Prostate gland (tissue), 2 donors: ENCODE measurements at regions not wholly inside any gene's neighbourhood (a gene's known extent, or its start where the extent isn't known, plus 50 kb on each side); places are given as distances from the start of the nearest gene placed in this dataset.

Source experiments
- DNase-seq: peaks from one replicate; pipeline ENCODE4 v3.0.0-alpha.2; 2019; ENCODE audit warnings: low spot score
- H3K27ac ChIP-seq, 2 donors: fragments of 200-600 bp; sonication (generic); 2 replicates each; pipeline ENCODE4 v1.5.1; 2017 to 2019
- H3K27me3 ChIP-seq: fragments of 200-600 bp; sonication (generic); replicated peaks from 2 replicates; pipeline ENCODE4 v1.5.1; 2019; ENCODE audit not compliant: insufficient read depth
- H3K36me3 ChIP-seq, 2 donors: fragments of 200-600 bp; sonication (generic); 1 replicate in 1 of 2; 2 replicates in 1 of 2; pipeline versions ENCODE4 v1.5.1 to v1.8.1; 2017 to 2019
- H3K4me1 ChIP-seq: fragments of 200-600 bp; sonication (generic); replicated peaks from 2 replicates; pipeline ENCODE4 v1.5.1; 2019
- H3K4me3 ChIP-seq, 2 donors: fragments of 200-600 bp; sonication (generic); 2 replicates each; pipeline ENCODE4 v1.5.1; 2017 to 2019
- H3K9me3 ChIP-seq: fragments of 200-600 bp; sonication (generic); 2 replicates; pipeline ENCODE4 v1.5.1; 2017
- CTCF ChIP-seq, 4 experiments: fragments of 200-600 bp in 2 of 4; fragments of 450-650 bp in 2 of 4; sonication (generic) in 2 of 4; IDR thresholded peaks; 1 replicate in 3 of 4; 2 replicates in 1 of 4; pipeline ENCODE4 v1.5.1; 2016 to 2019; ENCODE audit warnings: antibody characterized with exemption in 4 of 4, mild to moderate bottlenecking in 2 of 4, moderate library complexity in 2 of 4
- POLR2A ChIP-seq: fragments of 450-650 bp; IDR thresholded peaks from one replicate; pipeline ENCODE4 v1.6.1; 2016; ENCODE audit warnings: antibody characterized with exemption, mild to moderate bottlenecking
- POLR2AphosphoS5 ChIP-seq: sonication (generic); formaldehyde crosslinking; IDR thresholded peaks from one replicate; pipeline ENCODE4 v1.6.1; 2017; ENCODE audit warnings: antibody characterized with exemption
- WGBS: methylation state at CpG from one replicate; pipeline ENCODE4 v1.1.5; 2018; 5-methylcytosine and 5-hydroxymethylcytosine counted together
- intact Hi-C: fragments of 100-400 bp; cut with DNase I; formaldehyde crosslinking; loops from one replicate; pipeline ENCODE4 v1.14.2; 2022

GRCh38 chr7:63073736-63074135 lies 924.9 kb upstream of the ZNF722 start:
- TF ChIP-seq POLR2A (no peak), CTCF (IDR thresholded peaks at IDR 0.05) (no peak), POLR2AphosphoS5 (no peak)
- no peaks in the 10 kb centered on the region for H3K27me3 ChIP-seq
- no peak overlapping the region for H3K4me3 ChIP-seq
- no peaks in the 10 kb centered on the region for H3K9me3 ChIP-seq
- H3K36me3 ChIP-seq: no peaks in the 10 kb centered on the region
- H3K27ac ChIP-seq: no peak overlapping the region
- DNase-seq: no peak
- intact Hi-C loops: no loop called here
- H3K4me1 ChIP-seq: no peaks in the 10 kb centered on the region
- WGBS: 38% methylated on average over 1 of the region's 1 CpG

GRCh38 chr7:63077841-63078240 lies 920.8 kb upstream of the ZNF722 start:
- Histone ChIP-seq H3K36me3 (no peaks in the 10 kb centered on the region), H3K4me3 (no peak overlapping the region), H3K27me3 (no peaks in the 10 kb centered on the region), H3K9me3 (no peaks in the 10 kb centered on the region), H3K4me1 (no peaks in the 10 kb centered on the region), H3K27ac (no peak overlapping the region)
- DNase-seq: no peak
- WGBS: 44% methylated on average over 4 of the region's 4 CpGs
- intact Hi-C loops: no loop called here
- no peak for TF ChIP-seq POLR2A
- no peak for TF ChIP-seq CTCF (IDR thresholded peaks at IDR 0.05)
- TF ChIP-seq POLR2AphosphoS5: no peak

GRCh38 chr7:63080406-63080805 lies 918.2 kb upstream of the ZNF722 start:
- Histone ChIP-seq H3K27ac (no peak overlapping the region), H3K9me3 (no peaks in the 10 kb centered on the region), H3K4me3 (no peak overlapping the region), H3K27me3 (no peaks in the 10 kb centered on the region), H3K36me3 (no peaks in the 10 kb centered on the region), H3K4me1 (no peaks in the 10 kb centered on the region)
- TF ChIP-seq CTCF (IDR thresholded peaks at IDR 0.05) (no peak), POLR2AphosphoS5 (no peak), POLR2A (no peak)
- DNase-seq: no peak
- 8% methylated on average over 2 of the region's 2 CpGs for WGBS
- intact Hi-C loops: no loop called here

GRCh38 chr7:63080831-63081230 lies 917.8 kb upstream of the ZNF722 start:
- TF ChIP-seq POLR2A: no peak
- no peak for TF ChIP-seq POLR2AphosphoS5
- no peak for TF ChIP-seq CTCF (IDR thresholded peaks at IDR 0.05)
- WGBS: 43% methylated on average over 4 of the region's 4 CpGs
- no peaks in the 10 kb centered on the region for H3K9me3 ChIP-seq
- no peaks in the 10 kb centered on the region for H3K36me3 ChIP-seq
- no peaks in the 10 kb centered on the region for H3K4me1 ChIP-seq
- no peaks in the 10 kb centered on the region for H3K27me3 ChIP-seq
- intact Hi-C loops: no loop called here
- no peak for DNase-seq
- H3K4me3 ChIP-seq: no peak overlapping the region
- no peak overlapping the region for H3K27ac ChIP-seq

GRCh38 chr7:63087575-63088190 lies 911.0 kb upstream of the ZNF722 start:
- H3K4me3 ChIP-seq: no peak overlapping the region
- H3K27me3 ChIP-seq: no peaks in the 10 kb centered on the region
- H3K9me3 ChIP-seq: no peaks in the 10 kb centered on the region
- intact Hi-C loops: no loop called here
- no peak overlapping the region for H3K27ac ChIP-seq
- WGBS: 68% methylated on average over 3 of the region's 3 CpGs
- no peak for DNase-seq
- TF ChIP-seq POLR2A (no peak), POLR2AphosphoS5 (no peak), CTCF (IDR thresholded peaks at IDR 0.05) (no peak)
- no peaks in the 10 kb centered on the region for H3K4me1 ChIP-seq
- no peaks in the 10 kb centered on the region for H3K36me3 ChIP-seq
